SK-N-SH (cell line): ENCODE measurements at regions not wholly inside any gene's neighbourhood (a gene's known extent, or its start where the extent isn't known, plus 50 kb on each side); places are given as distances from the start of the nearest gene placed in this dataset.

ENCODE experiments used
- CTCF ChIA-PET: fragments of 300-600, 350-600 bp; formaldehyde crosslinking; extraction: SDS; loops from one replicate; lab custom pipeline; 2021; lab: Yijun Ruan, JAX
- POLR2A ChIA-PET: fragments of 350-600 bp; sonication (Branson Sonifier 250); formaldehyde crosslinking; extraction: SDS; loops from one replicate; lab custom pipeline; 2020; ENCODE audit warnings: antibody characterized with exemption, inconsistent platforms; lab: Yijun Ruan, JAX
- DNase-seq: peaks from one replicate; pipeline ENCODE4 v3.0.0; 2012
- H2AFZ ChIP-seq: fragments of 200-600 bp; sonication (generic); 2 replicates; pipeline ENCODE4 v1.8.1; 2016; ENCODE audit warnings: antibody characterized with exemption, mild to moderate bottlenecking, low read depth
- H3F3A ChIP-seq: fragments of 200-600 bp; sonication (generic); replicated peaks from 2 replicates; pipeline ENCODE3; 2016; ENCODE audit warnings: antibody characterized with exemption, mild to moderate bottlenecking; ENCODE audit not compliant: insufficient read depth
- H3K27ac ChIP-seq, 2 experiments: fragments of 200-500 bp in 1 of 2; fragments of 200-600 bp in 1 of 2; sonication (Bioruptor generic) in 1 of 2; sonication (generic), shearing (Covaris generic) in 1 of 2; 2 replicates each; pipeline versions ENCODE4 v1.5.1 to v1.6.1; 2014 to 2016; ENCODE audit warnings: low read depth in 2 of 2, inconsistent platforms in 1 of 2, low read length in 1 of 2, mild to moderate bottlenecking in 1 of 2, mixed read lengths in 1 of 2
- H3K27me3 ChIP-seq: fragments of 200-600 bp; sonication (generic), shearing (Covaris generic); 2 replicates; pipeline ENCODE4 v1.6.1; 2016; ENCODE audit warnings: mixed run types; ENCODE audit not compliant: insufficient read depth
- H3K36me3 ChIP-seq, 2 experiments: fragments of 200-500 bp in 1 of 2; fragments of 200-600 bp in 1 of 2; sonication (Bioruptor generic) in 1 of 2; sonication (generic) in 1 of 2; replicated peaks in 1 of 2; 2 replicates each; pipeline versions ENCODE3 to v1.5.1; 2014 to 2016; ENCODE audit warnings: low read length in 1 of 2, mild to moderate bottlenecking in 1 of 2; ENCODE audit not compliant: insufficient read depth in 2 of 2, control insufficient read depth in 1 of 2
- H3K4me1 ChIP-seq, 2 experiments: fragments of 200-500 bp in 1 of 2; fragments of 200-600 bp in 1 of 2; sonication (Bioruptor generic) in 1 of 2; sonication (generic), shearing (Covaris generic) in 1 of 2; 2 replicates each; pipeline versions ENCODE4 v1.5.1 to v1.6.1; 2014 to 2016; ENCODE audit warnings: low read depth in 1 of 2, low read length in 1 of 2, mixed run types in 1 of 2; ENCODE audit not compliant: insufficient read depth in 2 of 2, control insufficient read depth in 1 of 2
- H3K4me2 ChIP-seq: fragments of 200-600 bp; sonication (generic), shearing (Covaris generic); 2 replicates; pipeline ENCODE4 v1.6.1; 2017; ENCODE audit warnings: mixed run types
- H3K4me3 ChIP-seq, 2 experiments: fragments of 200-500 bp in 1 of 2; fragments of 200-600 bp in 1 of 2; sonication (Bioruptor generic) in 1 of 2; sonication (generic), shearing (Covaris generic) in 1 of 2; 2 replicates each; pipeline versions ENCODE4 v1.5.1 to v1.8.1; 2014 to 2016; ENCODE audit warnings: low read depth in 2 of 2, inconsistent platforms in 1 of 2, low read length in 1 of 2, mild to moderate bottlenecking in 1 of 2, mixed read lengths in 1 of 2, moderate library complexity in 1 of 2
- H3K79me2 ChIP-seq: fragments of 200-600 bp; sonication (generic); 2 replicates; pipeline ENCODE4 v1.8.1; 2017; ENCODE audit warnings: mild to moderate bottlenecking; ENCODE audit not compliant: insufficient read depth
- H3K9ac ChIP-seq: fragments of 200-600 bp; sonication (generic); 2 replicates; pipeline ENCODE4 v1.6.1; 2017; ENCODE audit warnings: mixed run types
- H3K9me2 ChIP-seq: fragments of 200-600 bp; sonication (generic); 2 replicates; pipeline ENCODE4 v1.6.1; 2017; ENCODE audit warnings: mixed run types
- H3K9me3 ChIP-seq: fragments of 200-600 bp; sonication (generic); 2 replicates; pipeline ENCODE4 v1.6.1; 2017; ENCODE audit warnings: mixed run types, mild to moderate bottlenecking, moderate library complexity
- H4K20me1 ChIP-seq: fragments of 200-600 bp; sonication (generic); 2 replicates; pipeline ENCODE4 v1.6.1; 2017; ENCODE audit warnings: mild to moderate bottlenecking, mixed run types; ENCODE audit not compliant: insufficient read depth
- ELF1 ChIP-seq: IDR thresholded peaks from 2 replicates; pipeline ENCODE4 v1.4.0; 2012
- EZH2phosphoT487 ChIP-seq: fragments of 200-600 bp; sonication (generic); IDR thresholded peaks from 2 replicates; pipeline ENCODE4 v1.6.1; 2017; ENCODE audit warnings: low read depth, mixed run types, mild to moderate bottlenecking, antibody characterized with exemption, moderate library complexity, borderline replicate concordance
- FOSL2 ChIP-seq: IDR thresholded peaks from 2 replicates; pipeline ENCODE4 v1.4.0; 2012; ENCODE audit warnings: low read depth, mild to moderate bottlenecking, moderate library complexity, borderline replicate concordance
- MXI1 ChIP-seq: IDR thresholded peaks from 2 replicates; pipeline ENCODE4 v1.6.1; 2012; ENCODE audit warnings: mild to moderate bottlenecking, low read depth, low read length, improper control_type of control experiment
- PBX3 ChIP-seq: IDR thresholded peaks from 2 replicates; pipeline ENCODE4; 2012
- POLR2AphosphoS5 ChIP-seq: IDR thresholded peaks from 2 replicates; pipeline ENCODE4 v1.6.1; 2012; ENCODE audit warnings: low read depth, low read length
- REST ChIP-seq: IDR thresholded peaks from 2 replicates; pipeline ENCODE4 v1.6.1; 2012; ENCODE audit warnings: mild to moderate bottlenecking, low read depth, low read length, moderate library complexity
- RFX5 ChIP-seq: IDR thresholded peaks from 2 replicates; pipeline ENCODE4 v1.6.1; 2012; ENCODE audit warnings: mild to moderate bottlenecking, improper control_type of control experiment, low read length
- SIN3A ChIP-seq: IDR thresholded peaks from 2 replicates; pipeline ENCODE4 v1.6.1; 2012; ENCODE audit warnings: low read depth, mild to moderate bottlenecking, low read length, moderate library complexity, borderline replicate concordance
- TCF12 ChIP-seq: IDR thresholded peaks from 2 replicates; pipeline ENCODE4 v1.4.0; 2012
- ZBTB33 ChIP-seq: IDR thresholded peaks from 2 replicates; pipeline ENCODE4 v1.4.0; 2012; ENCODE audit warnings: low read depth, borderline replicate concordance
- WGBS: methylation state at CpG from one replicate; pipeline ENCODE4 v1.1.6; 2017; ENCODE audit warnings: low lambda C conversion rate; 5-methylcytosine and 5-hydroxymethylcytosine counted together
- TF ChIP-seq, protein P1 (sequence below): IDR thresholded peaks from 2 replicates; pipeline ENCODE4 v1.4.0; 2012; ENCODE audit warnings: low read depth, borderline replicate concordance
- TF ChIP-seq, protein P2 (sequence below): fragments of 200-600 bp; sonication (generic); IDR thresholded peaks from 2 replicates; pipeline ENCODE4 v1.6.1; 2017; ENCODE audit warnings: antibody characterized with exemption, mild to moderate bottlenecking, moderate library complexity
- TF ChIP-seq, protein P3 (sequence below): fragments of 150-350 bp; IDR thresholded peaks from 2 replicates; pipeline ENCODE4 v1.6.1; 2017; ENCODE audit warnings: antibody characterized with exemption, low read length, low read depth, borderline replicate concordance

DNA sequence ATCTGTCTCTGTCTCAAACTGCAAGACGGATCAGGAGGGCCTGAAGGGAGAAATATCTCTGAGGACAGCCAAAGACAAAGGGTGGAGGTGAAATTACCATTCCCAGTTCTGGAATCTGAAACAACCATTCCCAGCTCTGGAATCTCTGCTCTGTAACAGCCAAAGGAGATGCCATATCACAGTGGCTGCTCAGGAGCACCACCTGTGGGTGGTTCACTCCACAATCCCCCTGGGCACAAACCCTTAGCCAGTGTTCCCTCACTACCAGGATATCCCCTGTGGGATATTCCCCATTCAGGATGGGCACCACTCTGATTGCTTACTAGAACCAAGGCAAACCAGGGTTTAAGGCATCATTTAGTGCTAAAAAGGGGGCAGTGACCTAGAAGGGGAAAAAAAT lies 199.0 kb downstream of the HTR7 start:
- H3K4me1 ChIP-seq: no peaks in the 10 kb centered on the region
- DNase-seq: no peak
- no peaks in the 10 kb centered on the region for H3K79me2 ChIP-seq
- H3K27ac ChIP-seq: no peak overlapping the region
- WGBS: 0% methylated on average over 1 of the region's 1 CpG
- H4K20me1 ChIP-seq: no peaks in the 10 kb centered on the region
- no peaks in the 10 kb centered on the region for H3F3A ChIP-seq
- ChIA-PET POLR2A (no interaction called here), CTCF (interaction anchor here (2.7 kb wide), 1 partner anchor 16 kb away, joined by 7 read pairs; no protein-coding TSS in a partner anchor)
- no peak for TF ChIP-seq RFX5
- TF ChIP-seq REST: no peak
- no peak for TF ChIP-seq ELF1
- TF ChIP-seq, protein P1, sequence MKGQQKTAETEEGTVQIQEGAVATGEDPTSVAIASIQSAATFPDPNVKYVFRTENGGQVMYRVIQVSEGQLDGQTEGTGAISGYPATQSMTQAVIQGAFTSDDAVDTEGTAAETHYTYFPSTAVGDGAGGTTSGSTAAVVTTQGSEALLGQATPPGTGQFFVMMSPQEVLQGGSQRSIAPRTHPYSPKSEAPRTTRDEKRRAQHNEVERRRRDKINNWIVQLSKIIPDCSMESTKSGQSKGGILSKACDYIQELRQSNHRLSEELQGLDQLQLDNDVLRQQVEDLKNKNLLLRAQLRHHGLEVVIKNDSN: no peak
- TF ChIP-seq, protein P2, sequence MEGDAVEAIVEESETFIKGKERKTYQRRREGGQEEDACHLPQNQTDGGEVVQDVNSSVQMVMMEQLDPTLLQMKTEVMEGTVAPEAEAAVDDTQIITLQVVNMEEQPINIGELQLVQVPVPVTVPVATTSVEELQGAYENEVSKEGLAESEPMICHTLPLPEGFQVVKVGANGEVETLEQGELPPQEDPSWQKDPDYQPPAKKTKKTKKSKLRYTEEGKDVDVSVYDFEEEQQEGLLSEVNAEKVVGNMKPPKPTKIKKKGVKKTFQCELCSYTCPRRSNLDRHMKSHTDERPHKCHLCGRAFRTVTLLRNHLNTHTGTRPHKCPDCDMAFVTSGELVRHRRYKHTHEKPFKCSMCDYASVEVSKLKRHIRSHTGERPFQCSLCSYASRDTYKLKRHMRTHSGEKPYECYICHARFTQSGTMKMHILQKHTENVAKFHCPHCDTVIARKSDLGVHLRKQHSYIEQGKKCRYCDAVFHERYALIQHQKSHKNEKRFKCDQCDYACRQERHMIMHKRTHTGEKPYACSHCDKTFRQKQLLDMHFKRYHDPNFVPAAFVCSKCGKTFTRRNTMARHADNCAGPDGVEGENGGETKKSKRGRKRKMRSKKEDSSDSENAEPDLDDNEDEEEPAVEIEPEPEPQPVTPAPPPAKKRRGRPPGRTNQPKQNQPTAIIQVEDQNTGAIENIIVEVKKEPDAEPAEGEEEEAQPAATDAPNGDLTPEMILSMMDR: 0 out of 2 replicates have a peak, but pooled peaks have one; percentile 15
- H3K27me3 ChIP-seq: no peaks in the 10 kb centered on the region
- H3K4me2 ChIP-seq: no peak overlapping the region
- H3K4me3 ChIP-seq: no peak overlapping the region
- H3K9ac ChIP-seq: no peak overlapping the region
- H3K36me3 ChIP-seq: no peaks in the 10 kb centered on the region
- no peaks in the 10 kb centered on the region for H3K9me2 ChIP-seq
- H2AFZ ChIP-seq: no peak overlapping the region
- no peaks in the 10 kb centered on the region for H3K9me3 ChIP-seq

DNA sequence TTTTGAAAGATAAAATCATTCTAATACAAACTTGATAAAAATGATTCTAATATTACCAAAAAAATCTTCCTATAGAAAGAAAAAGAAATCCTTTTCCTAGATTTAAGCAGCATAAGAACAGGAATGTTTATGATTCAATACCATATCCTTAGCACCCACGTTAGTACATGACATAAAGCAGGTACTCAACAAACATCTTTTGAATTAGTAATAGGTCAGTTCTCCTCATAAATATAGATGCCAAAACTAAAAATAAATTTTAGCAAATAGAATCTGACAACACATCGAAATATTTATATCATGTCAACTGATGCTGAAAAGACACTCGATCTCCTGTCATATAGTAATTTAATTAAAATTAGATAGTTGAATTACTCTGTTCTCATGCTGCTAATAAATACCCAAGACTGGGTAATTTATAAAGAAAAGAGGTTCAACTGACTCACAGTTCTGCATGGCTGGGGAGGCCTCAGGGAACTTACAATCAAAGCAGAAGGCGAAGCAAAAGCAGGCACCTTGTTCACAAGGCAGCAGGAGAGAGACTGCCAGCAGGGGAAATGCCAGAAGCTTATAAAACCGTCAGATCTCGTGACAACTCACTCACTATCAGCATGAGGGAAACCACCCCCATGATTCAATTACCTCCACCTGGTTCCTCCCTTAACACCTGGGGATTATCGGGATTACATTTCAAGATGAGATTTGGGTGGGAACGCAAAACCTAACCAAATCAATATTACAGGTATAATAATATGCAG lies 191.8 kb downstream of the HTR7 start:
- Histone ChIP-seq H3K4me1 (no peaks in the 10 kb centered on the region), H3K36me3 (no peaks in the 10 kb centered on the region), H3K9me2 (no peaks in the 10 kb centered on the region), H3K27ac (no peak overlapping the region), H3K27me3 (no peaks in the 10 kb centered on the region), H3F3A (no peaks in the 10 kb centered on the region), H3K4me3 (no peak overlapping the region), H3K9me3 (no peaks in the 10 kb centered on the region), H4K20me1 (no peaks in the 10 kb centered on the region), H3K9ac (no peak overlapping the region), H2AFZ (no peak overlapping the region), H3K4me2 (no peak overlapping the region), H3K79me2 (no peaks in the 10 kb centered on the region)
- WGBS: 15% methylated on average over 8 of the region's 8 CpGs
- CTCF ChIA-PET: no interaction called here
- POLR2A ChIA-PET: no interaction called here
- no peak for DNase-seq
- TF ChIP-seq ZBTB33: no peak
- no peak for TF ChIP-seq SIN3A
- TF ChIP-seq MXI1: no peak
- TF ChIP-seq EZH2phosphoT487: no peak
- no peak for TF ChIP-seq TCF12
- TF ChIP-seq PBX3: no peak
- no peak for TF ChIP-seq FOSL2
- TF ChIP-seq, protein P1: no peak
- TF ChIP-seq, protein P3, sequence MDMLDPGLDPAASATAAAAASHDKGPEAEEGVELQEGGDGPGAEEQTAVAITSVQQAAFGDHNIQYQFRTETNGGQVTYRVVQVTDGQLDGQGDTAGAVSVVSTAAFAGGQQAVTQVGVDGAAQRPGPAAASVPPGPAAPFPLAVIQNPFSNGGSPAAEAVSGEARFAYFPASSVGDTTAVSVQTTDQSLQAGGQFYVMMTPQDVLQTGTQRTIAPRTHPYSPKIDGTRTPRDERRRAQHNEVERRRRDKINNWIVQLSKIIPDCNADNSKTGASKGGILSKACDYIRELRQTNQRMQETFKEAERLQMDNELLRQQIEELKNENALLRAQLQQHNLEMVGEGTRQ: no peak
- TF ChIP-seq POLR2AphosphoS5: no peak
